K562 (cell line): ENCODE measurements at regions not wholly inside any gene's neighbourhood (a gene's known extent, or its start where the extent isn't known, plus 50 kb on each side); places are given as distances from the start of the nearest gene placed in this dataset.
"Not testable (repeated sequence)": the region's sequence is repeated elsewhere in the genome, so short reads cannot be mapped to it uniquely, and the experiment has no call there.

Experiments used
- ATAC-seq: fragments of 200-7000 bp; cut with Tn5 transposase; 3 replicates; pipeline ENCODE4 v1.9.1; 2020; ENCODE audit warnings: moderate library complexity
- BruUV-seq: library from RNA; stranded (reverse); fragments of 400-500 nt; replicated peaks from 2 replicates; lab custom pipeline; 2021; lab: Mats Ljungman, UMichigan
- CTCF ChIA-PET: fragments of 300-600 bp; formaldehyde crosslinking; extraction: SDS; loops from one replicate; lab custom pipeline; 2021; ENCODE audit warnings: low intra/inter-chr PET ratio; lab: Yijun Ruan, JAX
- POLR2A ChIA-PET: fragments of 300-600, 350-650 bp; sonication (Branson Sonifier 250); formaldehyde crosslinking; extraction: SDS; loops from one replicate; lab custom pipeline; 2021; ENCODE audit warnings: antibody characterized with exemption, inconsistent platforms; lab: Yijun Ruan, JAX
- DNase-seq, 4 experiments: peaks; one replicate each; pipeline versions ENCODE4 v3.0.0 to v3.0.0-alpha.2; 2011 to 2018; ENCODE audit warnings: low spot score in 3 of 4, mixed read lengths in 3 of 4; ENCODE audit errors: extremely low read depth in 1 of 4
- FAIRE-seq: peaks from 2 replicates; lab custom pipeline; 2011; peaks lifted over from hg19 to GRCh38; lab: Jason Lieb, UNC
- H2AFZ ChIP-seq: 2 replicates; pipeline ENCODE4 v1.6.0; 2011; ENCODE audit warnings: low read depth, low read length, control low read depth, inconsistent platforms
- H3K27ac ChIP-seq: fragments of 200-600 bp; 3 replicates; pipeline ENCODE4 v1.8.0; 2011; ENCODE audit warnings: low read depth, mild to moderate bottlenecking, control low read depth, inconsistent platforms, low read length, moderate library complexity, mixed read lengths; ENCODE audit errors: extremely low read depth
- H3K27me3 ChIP-seq, 2 experiments: fragments of 300-600 bp in 1 of 2; 2 replicates in 1 of 2; 3 replicates in 1 of 2; pipeline versions ENCODE4 v1.6.0 to v1.8.0; 2011; ENCODE audit warnings: inconsistent platforms in 2 of 2, low read length in 2 of 2, mild to moderate bottlenecking in 1 of 2, mixed read lengths in 1 of 2, moderate library complexity in 1 of 2; ENCODE audit not compliant: control insufficient read depth in 2 of 2, insufficient read depth in 2 of 2
- H3K36me3 ChIP-seq: fragments of 300-600 bp; 3 replicates; pipeline ENCODE4 v1.8.0; 2011; ENCODE audit warnings: mild to moderate bottlenecking, low read length, inconsistent platforms; ENCODE audit not compliant: control insufficient read depth, insufficient read depth
- H3K4me1 ChIP-seq, 2 experiments: fragments of 200-600 bp in 1 of 2; replicated peaks in 1 of 2; 2 replicates in 1 of 2; 3 replicates in 1 of 2; pipeline versions ENCODE4 v1.5.1 to v1.8.0; 2011; ENCODE audit warnings: inconsistent platforms in 2 of 2, low read length in 2 of 2, mild to moderate bottlenecking in 1 of 2, mixed read lengths in 1 of 2, moderate library complexity in 1 of 2; ENCODE audit not compliant: control insufficient read depth in 2 of 2, insufficient read depth in 2 of 2
- H3K4me2 ChIP-seq: 2 replicates; pipeline ENCODE4 v1.6.1; 2011; ENCODE audit warnings: low read length, control low read depth, inconsistent platforms, mixed read lengths; ENCODE audit not compliant: insufficient read depth
- H3K4me3 ChIP-seq: fragments of 200-600 bp; sonication (generic), shearing (Covaris generic); 2 replicates; pipeline ENCODE4 v1.5.1; 2016; ENCODE audit warnings: control low read depth, inconsistent platforms
- H3K79me2 ChIP-seq: fragments of 200-600 bp; 3 replicates; pipeline ENCODE4 v1.8.0; 2011; ENCODE audit warnings: low read length, inconsistent platforms; ENCODE audit not compliant: control insufficient read depth, insufficient read depth
- H3K9ac ChIP-seq, 2 experiments: 2 replicates each; pipeline versions ENCODE4 v1.6.0 to v1.6.1; 2011; ENCODE audit warnings: low read depth in 2 of 2, low read length in 2 of 2, control low read depth in 1 of 2, inconsistent platforms in 1 of 2, mild to moderate bottlenecking in 1 of 2, mixed read lengths in 1 of 2; ENCODE audit not compliant: insufficient read depth in 1 of 2
- H3K9me1 ChIP-seq: one replicate; pipeline ENCODE4 v1.6.0; 2011; ENCODE audit warnings: inconsistent platforms, mild to moderate bottlenecking, low read length, moderate library complexity; ENCODE audit not compliant: control insufficient read depth, insufficient read depth
- H3K9me3 ChIP-seq: replicated peaks from 2 replicates; pipeline ENCODE4 v1.5.1; 2011; ENCODE audit warnings: low read depth, low read length, inconsistent platforms; ENCODE audit not compliant: control insufficient read depth, insufficient read depth
- H4K20me1 ChIP-seq: replicated peaks from 2 replicates; pipeline ENCODE4 v1.6.1; 2011; ENCODE audit warnings: low read length, inconsistent platforms, mixed read lengths; ENCODE audit not compliant: control insufficient read depth, insufficient read depth
- BCOR ChIP-seq: fragments of 450-650 bp; IDR thresholded peaks from 2 replicates; pipeline ENCODE4 v1.6.1; 2016
- BRD9 ChIP-seq: fragments of 450-650 bp; IDR thresholded peaks from 2 replicates; pipeline ENCODE4 v1.6.1; 2018; ENCODE audit warnings: low read depth; ENCODE audit not compliant: partially characterized antibody
- DLX4 ChIP-seq: fragments of 250-450 bp; sonication (Bioruptor Pico); IDR thresholded peaks from 2 replicates; pipeline ENCODE4 v1.6.1; 2021; ENCODE audit warnings: mild to moderate bottlenecking
- EP400 ChIP-seq: fragments of 450-650 bp; IDR thresholded peaks from 2 replicates; pipeline ENCODE4 v1.6.1; 2017; ENCODE audit warnings: antibody characterized with exemption, mild to moderate bottlenecking, moderate library complexity
- MYNN ChIP-seq, 2 experiments: sonication (generic); formaldehyde crosslinking in 1 of 2; IDR thresholded peaks; 2 replicates each; pipeline versions ENCODE4 v1.5.0 to v1.6.1; 2016 to 2020; ENCODE audit warnings: antibody characterized with exemption in 1 of 2, missing genetic modification reagents in 1 of 2
- RAD21 ChIP-seq, 2 experiments: fragments of 250-450 bp in 1 of 2; fragments of 450-650 bp in 1 of 2; sonication (Bioruptor Pico) in 1 of 2; formaldehyde crosslinking in 1 of 2; IDR thresholded peaks in 1 of 2; conservative IDR thresholded peaks in 1 of 2; 2 replicates each; pipeline versions ENCODE4 v1.4.0 to v1.8.0; 2020 to 2022; ENCODE audit warnings: mild to moderate bottlenecking in 2 of 2, moderate library complexity in 1 of 2
- ZBED1 ChIP-seq: IDR thresholded peaks from 2 replicates; pipeline ENCODE4 v1.6.1; 2014
- WGBS: fragments of 100-300 bp; shearing (Covaris generic); methylation state at CpG from one replicate; pipeline ENCODE4 v1.1.6; 2016; ENCODE audit warnings: low coverage, mixed read lengths; ENCODE audit not compliant: insufficient coverage; ENCODE audit errors: missing lambda C conversion rate; 5-methylcytosine and 5-hydroxymethylcytosine counted together
- in situ Hi-C: fragments of 300-500 bp; cut with MboI; formaldehyde crosslinking; loops from 4 replicates; pipeline ENCODE4 v1.15.0; 2018; ENCODE audit warnings: inconsistent platforms, mixed read lengths
- intact Hi-C: fragments of 100-400 bp; cut with micrococcal nuclease; formaldehyde crosslinking; loops from 2 replicates; pipeline ENCODE4 v1.14.2; 2022
- TF ChIP-seq, protein P1 (sequence below): fragments of 250-450 bp; sonication (Bioruptor Pico); IDR thresholded peaks from 2 replicates; pipeline ENCODE4 v1.9.0; 2021; ENCODE audit warnings: mild to moderate bottlenecking, inconsistent platforms
- TF ChIP-seq, protein P2 (sequence below): fragments of 450-650 bp; IDR thresholded peaks from 2 replicates; pipeline ENCODE4 v1.6.1; 2017; ENCODE audit warnings: mild to moderate bottlenecking, moderate library complexity

DNA sequence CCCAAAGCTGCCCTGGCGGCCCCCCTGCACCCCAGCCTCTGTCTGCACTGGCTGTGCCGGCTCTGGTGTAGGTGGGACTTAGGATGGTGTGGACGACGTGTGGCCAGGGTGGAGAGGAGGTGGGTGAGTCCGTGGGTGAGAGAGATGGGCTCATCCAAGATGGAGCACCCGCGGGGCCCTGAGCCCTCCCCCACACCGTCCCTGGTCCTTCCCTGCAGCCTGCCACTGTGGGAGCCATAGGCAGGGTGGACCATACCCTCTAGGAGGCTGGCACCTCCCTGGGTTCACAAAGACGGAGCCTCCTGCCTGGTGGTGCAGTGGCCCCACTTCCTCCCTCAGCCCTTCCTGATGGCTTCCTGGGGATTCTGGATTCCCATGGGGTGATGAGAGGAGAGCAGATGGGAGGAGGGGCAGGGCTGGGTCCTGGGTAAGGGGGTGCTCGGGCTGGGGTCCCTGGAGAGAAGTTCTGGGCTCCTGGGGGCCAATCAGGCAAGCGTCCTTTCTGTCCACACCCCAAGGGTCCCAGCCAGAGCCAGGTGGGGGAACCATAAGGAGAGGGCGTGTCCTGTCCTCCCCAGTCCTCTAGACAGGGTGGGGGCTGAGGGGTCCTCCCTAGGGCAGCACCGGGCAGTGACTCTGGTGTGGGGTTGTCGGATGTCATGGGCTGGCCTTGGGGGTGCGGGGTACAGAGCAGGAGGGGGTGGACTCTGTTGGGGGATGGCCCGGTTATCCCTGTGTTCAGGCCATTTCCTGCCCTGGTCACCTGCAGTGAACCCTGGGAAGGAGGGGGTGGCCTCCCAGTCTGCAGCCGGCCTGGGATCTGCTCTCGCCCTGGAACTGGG is 384.8 kb downstream of the TMEM121 start (continued):
- no peak for TF ChIP-seq DLX4 (CRISPR knock-in tag)
- TF ChIP-seq EP400, result no peak
- no peak for TF ChIP-seq RAD21 (CRISPR knock-in tag; conservative IDR thresholded peaks at IDR 0.05 in 1 of 2, IDR thresholded peaks at IDR 0.05 in 1 of 2)
- TF ChIP-seq MYNN (IDR thresholded peaks at IDR 0.05), result no peak
- no peak for TF ChIP-seq MYNN (CRISPR knock-in tag; IDR thresholded peaks at IDR 0.05)
- TF ChIP-seq BRD9, result no peak
- TF ChIP-seq, protein P1, sequence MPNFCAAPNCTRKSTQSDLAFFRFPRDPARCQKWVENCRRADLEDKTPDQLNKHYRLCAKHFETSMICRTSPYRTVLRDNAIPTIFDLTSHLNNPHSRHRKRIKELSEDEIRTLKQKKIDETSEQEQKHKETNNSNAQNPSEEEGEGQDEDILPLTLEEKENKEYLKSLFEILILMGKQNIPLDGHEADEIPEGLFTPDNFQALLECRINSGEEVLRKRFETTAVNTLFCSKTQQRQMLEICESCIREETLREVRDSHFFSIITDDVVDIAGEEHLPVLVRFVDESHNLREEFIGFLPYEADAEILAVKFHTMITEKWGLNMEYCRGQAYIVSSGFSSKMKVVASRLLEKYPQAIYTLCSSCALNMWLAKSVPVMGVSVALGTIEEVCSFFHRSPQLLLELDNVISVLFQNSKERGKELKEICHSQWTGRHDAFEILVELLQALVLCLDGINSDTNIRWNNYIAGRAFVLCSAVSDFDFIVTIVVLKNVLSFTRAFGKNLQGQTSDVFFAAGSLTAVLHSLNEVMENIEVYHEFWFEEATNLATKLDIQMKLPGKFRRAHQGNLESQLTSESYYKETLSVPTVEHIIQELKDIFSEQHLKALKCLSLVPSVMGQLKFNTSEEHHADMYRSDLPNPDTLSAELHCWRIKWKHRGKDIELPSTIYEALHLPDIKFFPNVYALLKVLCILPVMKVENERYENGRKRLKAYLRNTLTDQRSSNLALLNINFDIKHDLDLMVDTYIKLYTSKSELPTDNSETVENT, result no peak
- TF ChIP-seq, protein P2, sequence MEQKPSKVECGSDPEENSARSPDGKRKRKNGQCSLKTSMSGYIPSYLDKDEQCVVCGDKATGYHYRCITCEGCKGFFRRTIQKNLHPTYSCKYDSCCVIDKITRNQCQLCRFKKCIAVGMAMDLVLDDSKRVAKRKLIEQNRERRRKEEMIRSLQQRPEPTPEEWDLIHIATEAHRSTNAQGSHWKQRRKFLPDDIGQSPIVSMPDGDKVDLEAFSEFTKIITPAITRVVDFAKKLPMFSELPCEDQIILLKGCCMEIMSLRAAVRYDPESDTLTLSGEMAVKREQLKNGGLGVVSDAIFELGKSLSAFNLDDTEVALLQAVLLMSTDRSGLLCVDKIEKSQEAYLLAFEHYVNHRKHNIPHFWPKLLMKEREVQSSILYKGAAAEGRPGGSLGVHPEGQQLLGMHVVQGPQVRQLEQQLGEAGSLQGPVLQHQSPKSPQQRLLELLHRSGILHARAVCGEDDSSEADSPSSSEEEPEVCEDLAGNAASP, result no peak
- no peak for TF ChIP-seq ZBED1
- no peak for TF ChIP-seq BCOR

GRCh38 chr14:105911848-105912292 is 385.5 kb downstream of the TMEM121 start:
- CTCF ChIA-PET, BruUV-seq, H4K20me1 ChIP-seq, H2AFZ ChIP-seq, H3K36me3 ChIP-seq, H3K79me2 ChIP-seq, intact Hi-C loops, DNase-seq, H3K9me1 ChIP-seq, H3K4me1 ChIP-seq, H3K4me3 ChIP-seq, H3K9ac ChIP-seq, in situ Hi-C loops, FAIRE-seq, H3K27ac ChIP-seq, H3K9me3 ChIP-seq, H3K27me3 ChIP-seq, ATAC-seq, POLR2A ChIA-PET, H3K4me2 ChIP-seq: not testable (repeated sequence)
- no CpG with 5 or more reads among the region's 8 CpGs for WGBS
